ENCODE measurements at regions not wholly inside any gene's neighbourhood (a gene's known extent, or its start where the extent isn't known, plus 50 kb on each side); places are given as distances from the start of the nearest gene placed in this dataset.
"Not testable (repeated sequence)": the region's sequence is repeated elsewhere in the genome, so short reads cannot be mapped to it uniquely, and the experiment has no call there.

DNA sequence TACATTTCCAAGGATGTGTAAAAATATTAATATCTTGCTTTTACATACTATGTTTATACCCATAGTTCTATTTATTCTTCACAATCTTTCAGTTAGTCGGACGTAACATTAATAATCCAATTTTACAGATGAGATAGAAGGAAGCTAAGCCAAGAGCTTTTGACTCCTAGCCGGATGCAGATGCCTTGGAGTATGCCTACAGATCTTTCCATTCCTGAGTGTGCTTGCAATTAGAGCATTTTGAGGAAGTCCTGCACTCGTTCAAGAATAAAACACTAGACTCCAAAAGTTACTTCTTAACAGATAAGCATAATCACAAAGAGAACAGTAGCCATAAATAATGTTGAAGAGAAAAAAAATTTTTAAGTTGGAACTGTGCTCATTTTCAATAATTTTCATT lies 337.6 kb upstream of the CLEC14A start:
- intact Hi-C loops (cut with micrococcal nuclease), result no loop called here

DNA sequence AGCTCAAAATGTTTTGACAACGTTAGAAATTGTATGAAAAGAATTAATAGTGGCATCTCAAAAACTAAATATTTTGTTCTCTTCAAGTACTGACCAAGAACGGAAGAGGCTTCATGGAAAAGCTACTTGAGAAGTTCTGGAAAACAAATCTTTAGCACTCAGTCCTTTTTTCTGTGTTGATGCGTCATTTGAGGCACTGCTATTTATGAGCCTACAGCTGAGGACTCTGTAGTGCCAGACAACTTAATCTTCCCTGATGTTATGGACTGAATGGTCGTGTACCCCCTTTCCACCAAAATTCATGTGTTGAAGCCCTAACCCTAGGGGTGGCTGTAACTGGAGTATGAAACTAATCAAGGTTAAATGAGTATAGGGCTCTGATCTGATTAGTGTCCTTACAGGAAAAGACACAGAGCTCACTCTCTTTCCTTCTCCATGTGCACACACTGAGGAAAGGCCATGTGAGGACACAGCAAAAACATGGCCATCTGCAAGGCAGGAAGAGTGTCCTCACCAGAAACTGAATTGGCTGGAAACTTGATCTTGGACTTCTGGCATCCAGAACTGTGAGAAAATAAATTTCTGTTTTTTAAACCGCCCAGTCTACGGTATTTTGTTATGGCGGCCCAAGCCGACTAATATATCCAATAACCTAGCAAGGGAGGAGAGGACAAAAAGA lies 337.0 kb upstream of the CLEC14A start:
- intact Hi-C loops (cut with micrococcal nuclease), result no loop called here

DNA sequence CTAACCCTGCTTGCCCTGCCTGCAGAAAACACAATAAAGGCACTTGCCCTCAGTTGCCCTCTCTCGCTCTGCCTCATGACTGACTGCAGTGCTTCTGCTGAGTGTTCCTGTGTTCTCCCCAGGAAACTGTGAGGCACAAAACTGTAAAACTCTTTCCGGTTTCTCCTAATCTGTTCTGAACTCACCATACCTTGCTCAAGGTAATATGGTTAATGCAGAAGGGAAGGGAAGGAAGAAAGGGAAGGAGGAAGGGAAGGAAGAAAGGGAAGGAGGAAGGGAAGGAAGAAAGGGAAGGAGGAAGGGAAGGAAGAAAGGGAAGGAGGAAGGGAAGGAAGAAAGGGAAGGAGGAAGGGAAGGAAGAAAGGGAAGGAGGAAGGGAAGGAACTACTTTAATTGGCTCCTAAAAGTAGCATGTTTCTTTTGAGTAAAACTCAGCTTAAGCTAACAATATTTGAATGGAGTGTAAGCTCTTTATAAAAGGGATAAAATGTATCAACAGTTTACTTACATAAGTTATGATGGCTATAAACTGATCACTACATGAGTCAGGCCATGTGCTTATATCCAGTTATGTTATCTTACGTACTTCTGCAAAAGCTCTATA lies 334.0 kb upstream of the CLEC14A start:
- intact Hi-C loops (cut with micrococcal nuclease), result no loop called here

DNA sequence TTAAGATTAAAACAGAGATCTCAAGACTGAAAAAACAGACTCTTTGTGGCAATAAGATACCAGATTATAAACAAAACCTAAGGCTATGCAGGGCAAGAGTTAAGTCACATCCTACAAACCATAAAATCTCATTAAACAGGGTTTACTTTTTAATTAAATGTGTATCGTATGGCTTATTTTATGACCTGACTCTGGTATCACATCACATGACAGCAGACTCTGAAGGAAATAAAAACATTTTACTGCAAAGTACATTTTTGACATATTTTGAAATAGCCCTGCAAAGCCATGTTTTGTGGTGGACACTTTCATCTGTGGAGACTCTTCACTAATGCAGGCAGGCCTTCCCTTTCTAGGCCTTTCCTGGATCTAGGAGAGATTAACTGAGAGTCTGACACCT lies 327.6 kb upstream of the CLEC14A start:
- intact Hi-C loops (cut with micrococcal nuclease), result no loop called here

DNA sequence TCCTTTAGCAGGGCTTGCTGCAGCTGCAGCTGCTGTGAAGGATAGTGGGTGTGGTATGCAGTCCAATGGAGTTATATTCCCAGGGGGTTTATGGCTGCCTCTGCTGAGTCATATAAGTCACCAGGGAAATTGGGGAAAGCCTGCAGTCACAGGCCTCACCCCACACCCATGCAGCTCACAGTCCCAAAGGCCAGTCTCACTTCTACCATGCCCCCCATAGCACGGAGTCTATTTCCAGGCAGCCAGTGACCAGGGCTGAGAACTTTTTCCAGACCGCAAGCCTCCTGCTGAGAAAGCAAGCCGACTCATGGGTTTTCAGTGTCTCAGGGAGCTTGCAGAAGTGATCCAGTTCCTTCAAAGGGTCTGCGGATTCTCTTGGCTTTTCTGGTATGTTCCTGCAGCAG lies 322.4 kb upstream of the CLEC14A start:
- intact Hi-C loops (cut with micrococcal nuclease), result no loop called here

DNA sequence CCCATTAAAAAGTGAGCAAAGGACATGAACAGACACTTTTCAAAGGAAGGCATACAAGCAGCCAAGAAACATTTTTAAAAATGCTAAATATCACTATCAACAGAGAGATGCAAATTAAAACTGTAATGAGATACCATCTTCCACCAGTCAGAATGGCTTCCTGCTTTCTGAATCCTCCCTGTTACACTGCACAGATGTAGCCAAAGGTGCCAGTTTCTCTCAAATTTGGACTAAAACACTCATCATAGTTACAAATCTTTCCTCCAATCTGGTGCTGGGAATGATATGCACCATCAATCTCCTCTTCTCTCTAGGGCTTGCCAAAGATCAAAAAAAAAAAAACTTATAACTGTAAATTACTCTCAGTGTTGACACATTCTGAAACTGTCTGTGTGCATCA lies 311.8 kb upstream of the CLEC14A start:
- intact Hi-C loops (cut with micrococcal nuclease), result no loop called here

DNA sequence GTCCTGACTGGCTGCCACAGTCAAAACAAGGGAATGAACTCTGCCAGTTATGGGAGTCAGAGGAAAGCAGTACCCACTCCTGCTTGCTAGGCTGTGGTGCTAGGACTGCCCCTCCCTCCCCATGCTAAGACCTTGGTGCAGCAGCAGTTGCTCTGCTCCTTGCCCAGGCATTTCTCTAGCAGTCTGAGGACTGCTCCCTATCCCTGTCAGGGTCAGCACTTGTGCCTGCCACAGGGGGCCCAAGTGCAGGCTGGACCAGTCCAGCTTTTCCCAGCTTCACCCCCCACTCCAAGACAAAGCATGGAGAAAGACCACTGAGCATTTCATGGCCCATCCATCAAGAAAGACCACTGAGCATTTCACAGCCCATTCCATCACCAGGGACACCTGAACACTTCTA lies 305.8 kb upstream of the CLEC14A start:
- intact Hi-C loops (cut with micrococcal nuclease), result no loop called here

DNA sequence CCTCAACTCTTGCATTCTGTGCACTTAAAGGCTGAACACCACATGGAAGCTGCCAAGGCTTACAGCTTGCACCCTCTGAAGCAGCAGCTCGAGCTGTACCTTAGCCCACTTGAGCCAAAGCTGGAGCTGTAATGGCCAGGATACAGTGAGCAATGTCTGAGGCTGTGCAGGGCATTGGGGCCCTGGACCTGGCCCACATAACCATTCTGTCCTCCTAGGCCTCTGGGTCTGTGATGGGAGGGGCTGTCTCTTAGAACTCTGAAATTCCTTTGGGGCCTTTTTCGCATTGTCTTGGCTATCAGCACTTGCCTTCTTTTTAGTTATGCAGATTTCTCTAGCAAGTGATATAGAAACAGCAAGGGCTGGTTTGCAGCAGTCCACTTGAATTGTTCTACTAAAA lies 303.8 kb upstream of the CLEC14A start:
- intact Hi-C loops (cut with micrococcal nuclease), result no loop called here

DNA sequence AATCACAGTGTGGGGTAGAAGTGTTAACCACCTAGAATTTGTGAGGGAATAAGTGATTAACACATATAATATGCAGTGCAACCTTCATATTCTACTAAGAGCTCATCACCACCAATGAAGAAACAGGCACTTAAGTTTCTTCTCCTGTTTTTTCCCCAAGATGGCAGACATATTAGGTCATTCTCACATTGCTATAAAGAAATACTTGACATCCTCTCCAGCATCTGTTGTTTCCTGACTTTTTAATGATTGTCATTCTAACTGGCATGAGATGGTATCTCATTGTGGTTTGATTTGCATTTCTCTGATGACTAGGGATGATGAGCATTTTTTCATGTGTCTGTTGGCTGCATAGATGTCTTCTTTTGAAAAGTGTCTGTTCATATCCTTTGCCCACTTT lies 301.5 kb upstream of the CLEC14A start:
- intact Hi-C loops (cut with micrococcal nuclease), result not testable (repeated sequence)

DNA sequence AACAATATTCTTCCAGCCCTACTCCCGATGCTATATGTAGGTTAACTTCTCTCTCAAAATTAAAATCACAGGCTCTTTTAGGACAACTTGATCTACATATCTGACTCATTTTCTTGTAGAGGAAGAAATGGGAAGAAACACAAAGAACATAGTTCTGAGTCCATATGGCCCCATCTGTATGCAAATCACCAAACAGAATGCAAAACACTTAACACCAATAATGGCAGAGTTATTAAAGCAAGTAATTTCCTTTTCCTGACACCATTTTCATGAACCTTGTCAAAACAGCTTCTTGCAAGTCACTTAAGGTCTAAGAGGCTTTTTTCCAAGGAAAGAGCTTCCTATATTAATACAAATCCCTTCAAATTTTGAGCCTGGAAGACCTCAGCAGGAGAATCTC lies 300.4 kb upstream of the CLEC14A start:
- intact Hi-C loops (cut with micrococcal nuclease), result no loop called here

DNA sequence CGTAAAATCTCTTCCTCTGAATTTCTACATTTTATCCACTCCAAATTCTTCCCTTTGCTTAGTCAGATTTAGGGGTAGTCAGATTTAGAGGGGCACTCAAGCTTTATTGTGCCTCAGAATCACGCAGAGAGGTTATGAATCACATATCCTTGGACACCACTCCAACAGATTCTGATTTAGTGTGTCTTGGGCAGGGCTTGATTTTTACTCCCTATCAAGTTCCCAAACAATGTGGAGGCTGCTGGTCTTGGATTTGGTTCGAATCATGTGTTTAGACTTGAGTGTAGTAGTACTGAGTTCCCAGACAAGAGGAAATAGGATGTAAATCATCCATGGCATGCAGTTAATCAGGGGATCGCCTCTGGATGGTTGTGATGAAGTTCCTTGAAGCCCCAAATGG lies 298.1 kb upstream of the CLEC14A start:
- intact Hi-C loops (cut with micrococcal nuclease), result no loop called here

DNA sequence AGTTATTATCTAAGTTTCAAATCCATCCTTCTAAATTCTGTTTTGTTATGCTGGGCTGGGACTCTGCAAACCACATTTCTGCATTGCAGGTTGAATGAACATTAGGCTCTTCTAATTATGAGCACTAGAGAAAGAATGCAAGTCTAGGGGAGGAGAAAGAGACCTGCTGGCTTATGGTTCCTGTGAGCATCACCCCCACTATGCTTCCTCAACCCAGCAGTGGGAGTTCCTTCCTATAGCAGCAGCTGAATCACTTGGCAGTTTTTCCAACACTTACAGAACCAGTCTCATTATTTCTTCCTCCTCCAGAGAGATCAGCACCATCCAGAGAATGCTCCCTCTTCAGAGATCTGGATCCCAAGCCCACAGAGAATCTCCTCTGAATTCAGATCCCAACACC lies 297.7 kb upstream of the CLEC14A start:
- intact Hi-C loops (cut with micrococcal nuclease), result no loop called here

DNA sequence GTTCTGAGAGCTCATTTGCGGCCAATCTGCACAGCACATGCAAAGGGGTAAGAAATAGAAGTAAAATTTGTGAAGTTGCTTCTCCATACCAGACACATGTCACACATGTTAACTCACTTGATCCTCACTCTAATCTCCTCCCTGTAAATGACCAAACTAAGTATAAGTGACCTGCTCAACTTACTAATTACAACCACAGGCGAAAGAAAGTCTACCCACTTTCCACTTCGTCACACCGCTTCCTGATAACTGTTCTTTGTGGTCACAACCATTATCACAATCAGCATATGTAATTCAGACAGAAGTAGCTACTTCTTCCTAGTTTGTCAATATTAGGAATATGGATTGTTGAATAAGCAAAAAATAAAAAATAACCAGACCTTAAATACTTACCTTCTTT lies 293.7 kb upstream of the CLEC14A start:
- intact Hi-C loops (cut with micrococcal nuclease), result no loop called here

DNA sequence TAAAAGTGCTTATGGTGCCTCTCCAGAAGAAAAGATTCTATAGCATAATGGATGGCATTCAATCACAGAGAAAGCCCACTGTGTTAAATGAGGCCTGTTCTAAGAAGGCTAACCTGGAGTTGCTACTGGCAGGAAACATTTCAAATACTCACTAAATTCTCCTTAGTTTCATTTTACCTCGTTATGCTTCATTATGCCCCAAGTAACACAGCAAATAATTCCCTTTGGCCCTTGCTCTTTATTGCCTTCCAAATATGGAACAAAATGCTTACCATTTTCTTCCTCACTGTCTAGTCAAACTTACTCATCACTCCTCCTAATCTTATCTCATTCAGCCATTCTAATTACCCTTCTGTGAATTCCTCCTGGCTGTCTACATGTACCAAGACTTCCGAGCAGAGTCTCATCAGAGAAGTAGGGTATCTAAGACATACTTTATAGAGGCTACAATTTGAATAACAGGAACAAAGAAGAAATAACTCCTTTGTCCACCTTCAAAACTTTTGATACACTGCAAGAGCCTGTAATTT lies 292.1 kb upstream of the CLEC14A start:
- intact Hi-C loops (cut with micrococcal nuclease), result no loop called here

DNA sequence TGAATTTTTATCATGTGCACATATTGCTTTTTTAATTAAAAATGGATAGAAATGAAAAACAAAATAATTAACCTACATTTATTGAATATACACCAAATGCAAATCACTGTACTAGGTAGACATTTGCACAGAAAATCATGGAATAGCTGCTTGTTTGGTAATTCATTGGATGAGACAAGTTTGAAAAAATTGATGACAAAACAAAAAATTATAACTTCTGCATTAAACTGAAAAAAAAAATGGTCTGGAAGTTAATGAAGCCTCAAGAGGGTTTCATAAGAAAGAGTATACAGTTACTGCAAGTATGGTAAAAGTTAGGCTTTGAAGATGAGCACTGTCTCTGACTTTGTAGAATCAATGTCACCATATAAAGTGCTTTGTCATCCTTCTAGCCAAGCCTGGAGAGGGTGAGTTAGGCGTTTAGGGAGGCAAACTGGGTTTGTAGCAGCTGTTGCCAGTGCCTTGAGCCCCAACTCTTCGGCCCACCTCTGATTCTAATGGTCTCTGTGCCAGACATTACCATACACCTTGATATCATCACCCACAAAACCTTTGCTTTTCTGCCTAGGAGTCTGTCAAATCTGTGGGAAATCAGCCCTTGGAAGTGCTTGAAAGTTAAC lies 291.1 kb upstream of the CLEC14A start:
- intact Hi-C loops (cut with micrococcal nuclease), result no loop called here

DNA sequence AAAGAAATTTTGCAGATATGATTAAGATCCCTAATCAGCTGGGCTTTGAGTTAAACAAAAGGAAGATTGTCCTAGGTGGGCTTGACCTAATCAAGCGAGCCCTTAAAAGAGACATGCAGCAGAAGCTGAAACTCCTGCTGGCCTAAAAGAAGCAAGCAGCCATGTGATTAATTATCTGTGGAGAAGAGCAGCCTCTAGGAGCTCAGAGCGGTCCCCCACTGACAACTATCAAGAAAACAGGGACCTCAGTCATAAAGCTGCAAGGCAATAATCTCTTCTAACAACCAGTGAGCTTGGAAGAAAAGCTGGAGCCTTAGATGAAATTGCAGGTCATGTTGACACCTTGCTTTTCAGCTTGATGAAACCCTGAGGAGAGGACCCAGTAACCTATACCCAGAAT lies 288.9 kb upstream of the CLEC14A start:
- intact Hi-C loops (cut with micrococcal nuclease), result no loop called here

DNA sequence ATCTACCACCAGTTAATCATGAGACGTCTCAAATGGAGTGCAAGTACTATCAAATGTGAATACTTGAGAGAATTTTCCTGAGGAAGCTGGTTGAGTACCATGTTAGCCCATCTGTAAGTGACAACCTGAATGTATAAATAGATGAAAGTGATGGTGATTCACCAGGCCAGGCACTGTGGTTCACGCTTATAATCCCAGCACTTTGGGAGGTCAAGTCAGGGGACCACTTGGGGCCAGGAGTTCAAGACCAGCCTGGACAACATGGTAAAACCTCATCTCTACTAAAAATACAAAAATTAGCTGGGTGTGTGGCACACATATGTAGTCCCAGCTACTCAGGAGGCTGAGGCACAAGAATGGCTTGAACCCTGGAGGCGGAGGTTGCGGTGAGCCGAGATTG lies 288.0 kb upstream of the CLEC14A start:
- intact Hi-C loops (cut with micrococcal nuclease), result not testable (repeated sequence)

DNA sequence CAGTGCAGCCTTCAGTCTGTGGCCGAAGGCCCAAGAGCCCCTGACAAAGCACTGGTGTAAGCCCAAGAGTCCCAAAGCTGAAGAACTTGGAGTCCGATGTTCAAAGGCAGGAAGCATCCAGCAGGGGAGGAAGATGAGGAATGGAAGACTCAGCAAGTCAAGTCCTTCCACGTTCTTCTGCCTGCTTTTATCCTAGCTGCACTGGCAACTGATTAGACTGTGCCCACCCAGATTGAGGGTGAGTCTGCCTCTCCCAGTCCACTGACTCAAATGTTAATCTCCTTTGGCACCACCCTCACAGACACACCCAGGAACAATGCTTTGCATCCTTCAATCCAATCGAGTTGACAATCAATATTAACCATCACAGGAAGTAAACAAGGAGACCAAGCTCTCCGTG lies 282.2 kb upstream of the CLEC14A start:
- intact Hi-C loops (cut with micrococcal nuclease), result not testable (repeated sequence)

DNA sequence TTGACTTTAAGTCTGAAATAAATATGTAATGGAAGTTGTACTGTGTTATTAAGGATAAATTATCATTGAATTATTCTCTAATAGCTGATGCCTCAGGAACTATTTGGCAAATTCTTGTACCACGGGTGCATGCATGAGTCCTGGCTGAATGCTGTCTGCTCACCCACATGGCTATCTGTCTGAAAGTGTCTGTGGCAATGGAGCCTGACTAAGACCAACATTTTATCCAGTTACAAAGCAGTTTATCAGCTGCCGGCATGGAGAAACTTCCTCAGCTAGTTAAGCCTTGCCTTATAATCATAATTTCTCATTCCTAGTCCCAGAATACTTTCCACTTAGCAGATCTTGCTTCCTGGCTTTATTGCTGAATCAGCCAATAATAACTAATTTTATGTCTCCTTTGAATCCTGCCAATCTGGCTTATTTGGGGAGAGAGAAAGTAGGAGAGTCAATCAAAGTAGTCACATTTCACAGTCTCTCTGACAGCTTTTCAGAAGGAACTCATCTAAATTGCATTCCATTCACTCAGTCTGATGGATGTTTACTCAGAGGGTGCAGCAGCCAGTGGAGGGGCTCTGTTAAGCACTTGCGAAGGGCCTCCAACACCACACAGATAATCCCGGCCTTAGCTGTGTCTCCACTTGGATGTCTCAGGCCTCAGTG lies 280.6 kb upstream of the CLEC14A start:
- intact Hi-C loops (cut with micrococcal nuclease), result no loop called here

DNA sequence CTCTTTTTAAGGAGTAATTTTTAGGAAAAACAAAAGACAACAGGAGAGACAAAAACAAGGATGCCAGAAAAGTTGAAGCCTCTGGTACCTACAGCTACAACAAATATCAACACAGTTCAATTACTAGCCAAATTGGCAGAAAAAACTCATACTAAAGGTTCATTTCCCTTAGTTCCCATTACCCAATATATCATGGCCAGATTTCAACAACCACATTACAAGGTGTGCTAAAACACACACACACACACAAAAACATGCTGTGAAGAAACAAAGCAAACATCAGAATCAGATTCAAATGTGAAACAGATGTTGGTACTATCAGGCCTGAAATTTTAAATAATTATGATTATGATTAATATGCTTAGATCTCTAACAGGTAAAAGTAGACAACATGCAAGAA lies 272.7 kb upstream of the CLEC14A start:
- intact Hi-C loops (cut with micrococcal nuclease), result no loop called here

DNA sequence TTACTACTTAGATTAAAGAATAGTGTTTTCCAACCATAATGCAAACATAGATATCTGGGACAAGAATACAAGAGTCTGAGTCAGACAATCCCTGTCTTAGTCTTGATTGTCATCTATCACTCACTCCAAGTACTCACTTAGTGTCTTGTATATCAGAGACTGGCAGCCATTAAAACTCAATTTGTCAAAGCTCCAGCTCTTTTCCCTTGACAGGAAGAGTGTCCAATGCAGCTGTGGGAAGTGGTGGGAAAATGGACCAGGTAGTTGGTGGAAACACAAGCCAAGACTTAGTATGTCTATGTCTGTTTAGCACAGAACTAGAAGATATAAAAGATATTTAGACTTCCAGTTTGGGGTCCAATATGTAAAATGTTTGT lies 271.6 kb upstream of the CLEC14A start:
- intact Hi-C loops (cut with micrococcal nuclease), result no loop called here

DNA sequence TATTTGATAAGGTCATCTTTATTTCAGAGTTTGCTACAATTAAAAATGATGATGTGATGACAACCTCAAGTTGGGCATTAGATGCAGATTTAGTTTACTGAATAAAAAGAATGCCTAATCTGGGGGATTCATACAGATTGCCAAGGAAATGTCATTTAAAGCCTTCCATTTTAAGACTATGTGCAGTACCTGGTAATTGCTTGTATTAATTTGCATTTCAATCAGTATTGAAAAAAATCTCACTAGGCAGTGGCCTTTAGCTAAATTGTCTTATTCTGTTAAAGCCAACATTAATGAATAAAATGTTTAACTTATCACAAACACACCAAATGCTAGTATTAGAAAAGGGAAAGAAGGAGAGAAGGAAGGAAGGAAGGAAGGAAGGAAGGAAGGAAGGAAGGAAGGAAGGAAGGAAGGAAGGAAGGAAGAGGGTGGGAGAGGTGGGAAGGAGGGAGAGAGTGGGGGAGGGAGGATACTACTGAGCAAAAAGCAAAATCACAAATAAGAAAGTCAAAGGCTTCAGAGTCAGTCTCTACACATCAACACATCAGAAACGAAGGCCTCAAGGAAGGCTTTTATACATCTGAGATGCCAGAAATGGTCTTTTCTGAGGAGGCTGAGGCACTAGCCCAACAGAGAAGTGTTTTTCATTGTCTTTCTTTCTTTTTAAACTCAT lies 271.1 kb upstream of the CLEC14A start:
- intact Hi-C loops (cut with micrococcal nuclease), result no loop called here

Measured in T-helper 2 cell treated with Interferon-gamma antibody and Interleukin-4, amounts not matched to agents 100 ng/mL and 5 ng/mL, for 36 hours (primary cell).